ENCODE measurements at regions not wholly inside any gene's neighbourhood (a gene's known extent, or its start where the extent isn't known, plus 50 kb on each side); places are given as distances from the start of the nearest gene placed in this dataset.

DNA sequence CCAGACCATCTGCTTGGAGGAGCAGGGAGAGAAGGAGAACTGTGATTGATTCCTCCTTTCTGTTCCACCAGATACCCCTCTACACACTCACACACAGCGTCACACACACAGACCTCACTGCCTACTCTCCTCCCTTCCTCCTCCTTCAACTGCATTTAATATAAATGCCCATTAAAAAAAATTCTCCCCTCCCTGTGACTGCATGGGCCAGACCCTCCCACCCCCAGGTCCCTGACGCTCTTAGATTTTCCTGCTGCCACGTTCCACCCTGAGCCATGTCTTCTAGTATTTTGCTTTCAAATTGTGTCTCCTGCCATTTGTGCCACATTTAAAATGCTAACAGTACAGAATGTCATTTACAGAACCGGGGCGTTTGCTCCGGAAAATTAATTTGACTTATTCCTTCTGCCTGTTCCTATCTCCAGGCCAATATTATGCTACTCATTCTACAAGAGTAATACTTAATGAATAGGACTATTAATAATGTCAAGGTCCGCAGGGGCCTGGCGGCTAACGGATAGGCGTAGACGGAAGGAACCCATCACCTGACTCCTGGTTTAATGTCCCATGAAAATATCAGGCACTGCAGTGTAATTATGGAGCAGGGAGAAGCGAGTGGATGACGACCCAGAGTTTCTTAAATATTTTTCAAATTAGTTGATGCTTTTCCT, 100.2 kb downstream of the MRM1 start:
- no peak overlapping the region for H3K27ac Mint-ChIP-seq (ENCODE audit: unreplicated experiment)
- TF ChIP-seq, protein P1, sequence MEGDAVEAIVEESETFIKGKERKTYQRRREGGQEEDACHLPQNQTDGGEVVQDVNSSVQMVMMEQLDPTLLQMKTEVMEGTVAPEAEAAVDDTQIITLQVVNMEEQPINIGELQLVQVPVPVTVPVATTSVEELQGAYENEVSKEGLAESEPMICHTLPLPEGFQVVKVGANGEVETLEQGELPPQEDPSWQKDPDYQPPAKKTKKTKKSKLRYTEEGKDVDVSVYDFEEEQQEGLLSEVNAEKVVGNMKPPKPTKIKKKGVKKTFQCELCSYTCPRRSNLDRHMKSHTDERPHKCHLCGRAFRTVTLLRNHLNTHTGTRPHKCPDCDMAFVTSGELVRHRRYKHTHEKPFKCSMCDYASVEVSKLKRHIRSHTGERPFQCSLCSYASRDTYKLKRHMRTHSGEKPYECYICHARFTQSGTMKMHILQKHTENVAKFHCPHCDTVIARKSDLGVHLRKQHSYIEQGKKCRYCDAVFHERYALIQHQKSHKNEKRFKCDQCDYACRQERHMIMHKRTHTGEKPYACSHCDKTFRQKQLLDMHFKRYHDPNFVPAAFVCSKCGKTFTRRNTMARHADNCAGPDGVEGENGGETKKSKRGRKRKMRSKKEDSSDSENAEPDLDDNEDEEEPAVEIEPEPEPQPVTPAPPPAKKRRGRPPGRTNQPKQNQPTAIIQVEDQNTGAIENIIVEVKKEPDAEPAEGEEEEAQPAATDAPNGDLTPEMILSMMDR (conservative IDR thresholded peaks at IDR 0.05) = no peak
- H3K4me1 Mint-ChIP-seq = no peaks in the 10 kb centered on the region
- no peaks in the 10 kb centered on the region for H3K36me3 Mint-ChIP-seq (ENCODE audit: low read depth)
- H3K9me3 Mint-ChIP-seq = no peaks in the 10 kb centered on the region
- DNase-seq (ENCODE audit: low read depth, low spot score) = no peak
- peaks cover 96% of the 10 kb centered on the region for H3K27me3 Mint-ChIP-seq (ENCODE audit: low read depth)
- no peak overlapping the region for H3K4me3 Mint-ChIP-seq

DNA sequence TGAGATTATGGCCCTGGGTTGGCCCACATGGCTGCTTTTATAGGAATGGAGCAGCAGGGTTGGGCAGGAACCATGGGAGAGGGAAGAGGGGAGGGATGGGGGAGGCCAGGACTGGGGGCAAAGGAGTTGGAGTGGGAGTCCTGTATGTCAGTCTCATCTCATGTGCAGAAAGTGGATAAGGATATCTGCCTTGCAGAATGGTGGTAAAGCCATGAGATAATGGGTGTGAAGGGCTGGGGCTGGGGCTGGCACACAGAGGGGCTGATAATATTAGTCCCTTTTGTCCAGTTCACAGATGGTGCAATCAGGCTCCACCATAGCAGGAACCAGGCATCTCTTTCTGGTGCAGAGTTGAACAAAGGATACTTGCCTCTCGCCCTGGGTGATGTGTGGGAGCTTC, 101.3 kb downstream of the MRM1 start:
- Mint-ChIP-seq H3K4me1 (no peaks in the 10 kb centered on the region), H3K36me3 (ENCODE audit: low read depth) (no peaks in the 10 kb centered on the region), H3K27ac (ENCODE audit: unreplicated experiment) (no peak overlapping the region), H3K4me3 (no peak overlapping the region), H3K27me3 (ENCODE audit: low read depth) (peaks cover 95% of the 10 kb centered on the region), H3K9me3 (no peaks in the 10 kb centered on the region)
- DNase-seq (ENCODE audit: low read depth, low spot score) = no peak
- TF ChIP-seq, protein P1 (conservative IDR thresholded peaks at IDR 0.05) = no peak

DNA sequence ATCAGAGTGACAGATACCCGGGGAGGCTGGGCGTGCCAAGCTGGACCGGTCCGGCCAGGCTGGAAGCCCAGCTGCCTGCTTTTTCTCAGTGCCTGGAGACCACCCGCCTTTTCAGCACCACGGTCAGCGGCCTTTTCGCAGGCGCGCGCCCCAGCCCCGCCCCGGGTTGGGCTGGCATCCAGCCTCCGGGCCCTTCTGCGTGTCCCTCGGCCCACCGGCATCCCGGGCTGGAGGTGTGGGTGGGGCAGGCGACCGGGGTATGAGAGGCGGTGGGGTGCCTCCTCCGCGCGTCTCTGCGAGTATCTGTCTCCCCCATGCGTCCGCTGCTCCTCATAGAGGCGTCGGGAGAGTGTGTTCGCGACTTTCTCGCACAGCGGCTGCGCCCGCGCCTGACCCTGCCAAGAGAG, 102.5 kb downstream of the MRM1 start:
- Mint-ChIP-seq H3K27me3 (ENCODE audit: low read depth) (peaks cover 91% of the 10 kb centered on the region), H3K4me3 (no peak overlapping the region), H3K4me1 (no peaks in the 10 kb centered on the region), H3K27ac (ENCODE audit: unreplicated experiment) (no peak overlapping the region), H3K36me3 (ENCODE audit: low read depth) (no peaks in the 10 kb centered on the region), H3K9me3 (no peaks in the 10 kb centered on the region)
- peak; percentile 74 for DNase-seq (ENCODE audit: low read depth, low spot score)
- TF ChIP-seq, protein P1 (conservative IDR thresholded peaks at IDR 0.05) = no peak

DNA sequence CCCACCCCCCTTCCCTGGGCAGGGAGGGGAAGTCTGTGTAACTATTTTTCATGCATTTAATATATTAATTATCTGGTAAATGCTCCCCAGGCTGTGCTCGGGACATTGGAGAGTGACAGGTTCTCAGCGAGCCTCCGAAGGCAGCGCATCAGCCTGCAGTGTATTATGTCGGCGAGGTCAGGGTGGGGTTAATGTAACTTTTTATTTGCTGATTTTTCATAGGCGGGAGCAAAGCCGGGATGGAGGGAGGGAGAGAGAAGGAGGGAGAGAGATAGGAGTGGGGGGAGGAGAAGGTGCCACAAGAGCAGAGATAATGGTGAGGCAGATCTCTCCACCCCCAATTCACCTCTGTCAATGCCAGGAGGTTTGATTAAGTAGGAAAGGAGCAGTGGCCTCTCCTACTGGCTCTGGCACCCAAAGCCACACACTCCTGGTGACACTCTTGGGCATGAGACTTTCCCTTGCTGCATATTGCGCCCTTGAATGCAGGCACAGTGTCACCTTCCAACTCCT, 104.0 kb downstream of the MRM1 start:
- H3K4me3 Mint-ChIP-seq = no peak overlapping the region
- no peak overlapping the region for H3K27ac Mint-ChIP-seq (ENCODE audit: unreplicated experiment)
- DNase-seq (ENCODE audit: low read depth, low spot score) = no peak
- no peaks in the 10 kb centered on the region for H3K36me3 Mint-ChIP-seq (ENCODE audit: low read depth)
- H3K9me3 Mint-ChIP-seq = no peaks in the 10 kb centered on the region
- no peaks in the 10 kb centered on the region for H3K4me1 Mint-ChIP-seq
- H3K27me3 Mint-ChIP-seq (ENCODE audit: low read depth) = peaks cover 84% of the 10 kb centered on the region
- TF ChIP-seq, protein P1 (conservative IDR thresholded peaks at IDR 0.05) = no peak

DNA sequence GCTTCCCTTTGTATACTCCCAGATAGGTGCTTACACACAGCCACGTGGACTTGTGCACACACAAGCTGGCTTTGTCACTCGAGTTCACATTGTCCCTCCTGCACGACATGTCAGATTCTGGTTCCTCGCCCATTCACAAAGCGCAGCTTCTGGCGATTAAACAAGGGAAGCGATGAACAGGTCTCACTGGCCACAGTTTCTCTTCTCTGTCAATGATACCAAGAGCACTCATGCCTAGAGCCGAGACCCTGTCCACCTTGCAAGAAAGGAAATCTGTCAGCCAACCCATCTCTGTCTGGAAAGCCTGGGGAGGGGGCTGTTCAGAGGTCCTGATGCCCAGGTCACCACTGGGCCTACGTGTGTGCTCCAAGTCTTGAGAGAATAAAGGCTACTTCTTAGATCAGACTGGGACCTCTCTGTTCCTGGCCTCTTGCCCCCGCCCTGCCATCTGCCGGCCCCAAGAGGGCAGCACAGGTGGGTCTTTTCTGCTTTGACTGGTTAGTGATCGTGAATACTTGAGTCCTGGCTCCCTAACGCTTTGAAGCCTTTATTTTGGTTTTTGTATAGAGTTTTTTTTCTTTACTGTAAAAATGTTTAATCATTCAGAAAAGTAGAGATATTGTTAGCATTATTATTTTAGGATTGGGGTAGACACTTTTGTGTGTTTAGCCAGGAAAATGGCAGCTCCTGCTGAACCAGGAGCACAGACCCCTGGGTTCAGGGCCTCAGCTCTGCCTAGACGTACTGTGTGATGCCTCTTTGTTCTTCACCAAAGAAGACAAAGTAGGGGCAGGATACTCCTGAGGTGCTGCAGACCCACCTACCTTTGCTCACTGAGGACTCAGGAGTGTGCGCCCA, 104.7 kb downstream of the MRM1 start:
- Mint-ChIP-seq H3K27ac (ENCODE audit: unreplicated experiment) (no peak overlapping the region), H3K4me3 (no peak overlapping the region), H3K9me3 (no peaks in the 10 kb centered on the region), H3K27me3 (ENCODE audit: low read depth) (peaks cover 81% of the 10 kb centered on the region), H3K36me3 (ENCODE audit: low read depth) (no peaks in the 10 kb centered on the region), H3K4me1 (no peaks in the 10 kb centered on the region)
- no peak for DNase-seq (ENCODE audit: low read depth, low spot score)
- TF ChIP-seq, protein P1 (conservative IDR thresholded peaks at IDR 0.05) = peak; percentile 71

All from neural crest cell (in vitro differentiated cells).